ENCODE measurements at regions not wholly inside any gene's neighbourhood (a gene's known extent, or its start where the extent isn't known, plus 50 kb on each side); places are given as distances from the start of the nearest gene placed in this dataset.
"Not testable (repeated sequence)": the region's sequence is repeated elsewhere in the genome, so short reads cannot be mapped to it uniquely, and the experiment has no call there.

DNA sequence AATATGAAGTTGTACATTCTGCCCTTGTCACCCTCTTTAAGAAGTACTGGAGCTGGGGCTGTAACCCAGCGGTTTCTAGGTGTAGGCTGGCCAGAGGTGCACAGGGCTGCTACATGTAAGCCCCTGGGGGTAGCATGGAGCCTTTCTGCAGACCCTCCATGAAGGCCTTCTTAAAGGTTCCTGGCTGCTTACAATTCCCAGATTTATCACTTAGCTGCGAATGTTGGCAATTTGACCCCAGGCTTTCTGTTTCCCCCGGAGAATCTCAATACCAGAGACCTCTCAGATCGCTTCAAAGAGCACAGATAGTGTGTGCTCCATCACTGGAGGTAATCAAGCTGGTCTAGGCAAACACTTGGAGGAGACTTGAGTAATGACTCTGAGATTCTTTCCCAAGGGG is 309.4 kb downstream of the CBLN1 start:
- no peak for DNase-seq

DNA sequence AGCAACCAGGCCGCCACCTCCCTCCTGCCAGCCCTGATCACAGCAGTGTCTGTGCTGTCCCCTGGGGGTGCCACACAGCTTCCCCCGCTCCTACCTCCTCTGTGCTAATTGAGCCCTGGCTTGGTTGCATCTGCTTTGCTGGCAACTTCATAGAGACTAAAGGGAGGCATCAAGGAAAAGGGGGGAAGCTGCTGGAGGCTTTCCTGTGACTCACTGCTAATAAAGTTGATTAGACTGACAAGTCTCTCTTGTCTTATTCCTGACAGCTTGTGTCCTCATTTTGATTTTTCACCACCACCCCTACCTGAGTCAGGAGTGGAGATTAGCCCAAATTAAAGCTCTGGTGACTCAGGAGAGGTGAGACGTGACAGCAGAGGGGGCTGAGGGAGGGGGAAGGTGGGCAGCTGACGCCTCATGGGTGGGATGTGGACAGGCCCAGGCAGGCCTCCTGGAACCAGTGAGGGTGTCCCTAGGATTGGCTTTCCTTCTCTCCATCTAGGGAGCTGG is 310.0 kb downstream of the CBLN1 start:
- no peak for DNase-seq

DNA sequence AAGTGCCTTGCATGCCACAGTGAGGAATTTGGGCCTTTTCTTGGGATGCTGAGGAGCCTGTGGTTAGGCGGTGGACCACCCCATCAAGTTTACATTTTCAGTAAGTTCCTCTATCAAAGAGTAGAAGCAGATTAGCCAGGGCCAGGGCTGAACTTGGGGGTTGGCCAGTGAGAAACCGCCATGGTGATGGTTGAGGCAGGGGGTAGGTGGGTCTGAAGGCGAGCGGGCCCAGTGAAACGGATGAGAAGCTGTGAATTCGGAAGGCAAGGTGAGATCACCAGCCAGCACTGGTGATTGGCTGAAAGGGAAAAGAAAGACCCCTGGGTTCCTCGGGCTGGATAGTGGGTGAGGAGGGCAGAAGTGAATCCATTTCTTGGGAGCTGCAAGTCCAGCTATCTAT is 311.4 kb downstream of the CBLN1 start:
- no peak for DNase-seq

DNA sequence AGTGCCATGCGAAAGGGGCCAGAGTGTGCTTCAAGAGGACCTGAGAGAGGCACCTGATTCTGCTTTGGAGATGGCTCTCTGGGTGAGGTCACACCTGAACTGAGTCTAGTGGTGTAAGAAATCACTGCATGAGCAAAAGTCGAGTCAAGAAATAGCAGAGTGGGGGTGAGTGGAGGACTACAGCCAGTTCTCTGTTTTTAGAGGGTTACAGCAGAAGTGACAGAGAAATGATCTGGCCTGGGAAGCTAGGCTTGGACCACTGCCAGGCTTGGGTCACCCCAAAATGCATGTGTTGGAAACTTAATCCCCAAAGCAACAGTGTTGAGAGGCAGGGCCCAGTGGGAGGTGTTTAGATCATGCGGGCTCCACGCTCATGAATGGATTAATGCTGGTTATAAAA is 312.0 kb downstream of the CBLN1 start:
- no peak for DNase-seq

DNA sequence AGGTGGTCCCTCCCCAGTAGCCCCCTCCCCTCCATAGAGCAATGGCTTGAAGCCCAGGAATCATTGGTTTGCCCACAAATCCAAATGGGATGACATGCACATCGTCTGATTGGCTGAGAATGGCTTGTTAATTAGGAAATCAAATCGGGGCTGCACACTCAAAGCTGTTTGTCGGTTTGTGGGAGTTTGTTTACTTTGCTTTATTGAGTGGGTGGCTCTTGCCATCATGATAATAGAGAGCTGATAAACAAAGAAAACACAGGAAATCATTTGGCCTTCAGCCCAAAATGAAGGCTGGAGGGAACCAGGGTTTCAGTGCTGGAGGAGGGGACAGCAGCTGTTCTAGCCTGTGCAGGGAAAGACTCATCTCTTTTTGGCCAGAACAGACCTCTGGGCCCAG is 316.3 kb downstream of the CBLN1 start:
- no peak for DNase-seq

DNA sequence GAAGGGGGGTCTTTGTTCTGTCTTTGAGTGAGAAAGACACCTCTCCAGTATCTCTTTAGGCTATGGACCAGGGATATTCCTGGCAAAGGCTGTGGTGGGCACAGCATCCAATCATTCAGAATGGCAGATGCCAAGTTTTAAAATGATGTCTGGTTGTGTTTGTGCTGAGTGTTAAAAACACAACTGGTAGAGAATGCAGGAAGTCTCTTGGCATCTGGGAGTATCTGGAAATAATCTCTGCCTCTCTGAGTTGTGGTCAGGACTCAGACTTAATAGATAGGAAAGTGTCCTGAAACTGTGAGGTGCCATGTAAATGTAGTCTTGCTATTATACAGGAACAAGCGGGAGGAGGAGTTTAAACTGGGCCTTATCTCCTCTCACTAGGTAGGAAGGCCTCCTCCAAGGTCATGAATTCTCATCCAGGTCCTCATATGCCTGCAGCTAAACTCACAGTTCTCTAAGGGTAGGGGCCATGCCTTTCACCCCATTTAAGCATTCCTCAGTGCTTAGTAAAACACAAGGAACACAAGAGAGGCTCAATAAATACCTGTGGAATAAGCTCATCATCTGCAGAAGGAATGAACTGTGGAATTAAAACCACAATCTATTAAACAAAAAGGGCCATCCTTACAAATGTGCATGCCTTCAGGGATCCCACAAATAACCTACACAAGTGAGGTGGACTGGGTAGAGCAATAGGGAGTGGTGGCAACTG is 317.6 kb downstream of the CBLN1 start:
- no peak for DNase-seq

DNA sequence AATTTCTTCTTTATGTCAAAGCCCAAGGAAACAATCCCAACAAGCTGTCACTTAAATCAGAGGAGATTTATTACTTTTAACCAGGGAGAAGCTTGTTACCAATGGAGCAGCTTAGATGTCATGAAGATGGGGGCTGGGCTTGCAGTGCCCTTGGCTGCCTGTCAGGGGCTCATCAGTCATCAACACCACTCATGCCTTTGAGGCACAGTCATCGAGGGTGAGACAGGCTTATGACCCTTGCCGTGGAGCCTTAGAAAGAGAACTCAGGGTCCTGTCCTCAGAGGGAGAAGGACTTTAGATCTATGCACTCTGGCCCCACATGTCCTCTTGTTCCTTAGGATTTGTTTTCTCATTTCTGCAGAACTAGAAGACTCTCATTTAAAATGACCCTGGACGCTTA is 318.3 kb downstream of the CBLN1 start:
- no peak for DNase-seq

DNA sequence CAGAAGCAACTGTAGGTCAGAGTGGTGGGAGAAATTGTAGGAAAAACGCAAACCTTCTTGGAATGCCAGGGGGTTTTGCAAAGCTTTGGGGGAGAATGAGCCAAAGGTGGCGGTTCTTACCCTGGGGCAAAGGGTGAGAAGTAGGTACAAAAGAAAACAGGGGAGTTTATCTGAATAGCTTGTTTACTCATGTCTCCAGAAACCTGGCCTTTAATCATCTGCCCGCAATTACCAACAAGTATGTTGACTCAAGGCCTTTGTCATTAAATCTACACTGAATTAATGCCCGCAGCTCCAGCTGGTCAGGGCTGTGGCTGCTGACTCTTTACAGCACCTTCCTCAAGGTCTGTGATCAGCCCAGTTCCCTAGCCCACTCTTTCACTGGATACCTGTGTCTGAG is 320.1 kb downstream of the CBLN1 start:
- DNase-seq: no peak

DNA sequence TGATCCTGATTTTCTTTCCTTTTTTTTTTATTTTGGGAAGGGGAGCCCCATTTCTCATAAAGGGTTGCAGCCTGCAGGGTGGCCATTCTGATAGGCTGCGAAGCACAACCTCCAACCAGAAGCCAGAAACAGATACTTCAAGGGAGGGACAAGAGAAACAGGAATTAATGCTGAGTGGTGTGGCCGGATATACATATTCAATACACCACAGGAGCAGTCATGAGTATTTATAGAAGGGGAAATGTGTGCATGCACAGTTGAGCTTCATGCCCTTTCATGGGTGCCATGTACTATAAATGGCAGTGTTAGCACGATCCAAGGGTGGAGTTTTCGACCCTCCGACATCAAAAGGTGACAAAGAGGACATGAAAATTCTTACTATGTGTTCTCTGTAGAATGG is 320.8 kb downstream of the CBLN1 start:
- no peak for DNase-seq

DNA sequence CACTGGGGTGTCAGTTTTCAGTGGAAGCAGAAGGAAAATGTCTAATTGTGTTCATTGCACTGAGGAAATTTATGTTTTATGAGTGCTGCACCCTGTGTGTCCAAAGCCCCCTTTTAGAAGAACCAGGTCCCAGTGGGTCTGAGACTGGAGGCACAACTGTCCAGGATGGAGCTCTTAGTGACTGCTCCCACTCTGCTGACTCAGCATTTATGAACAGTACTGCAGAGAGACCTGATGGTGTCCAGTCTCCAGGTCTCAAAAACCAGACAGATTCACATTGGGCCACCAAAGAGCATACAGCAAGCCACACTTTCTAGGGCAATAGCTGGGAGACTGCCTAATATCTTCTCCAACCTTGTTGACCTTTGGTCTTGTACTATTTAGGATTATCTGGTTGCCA is 321.9 kb downstream of the CBLN1 start:
- DNase-seq: no peak

DNA sequence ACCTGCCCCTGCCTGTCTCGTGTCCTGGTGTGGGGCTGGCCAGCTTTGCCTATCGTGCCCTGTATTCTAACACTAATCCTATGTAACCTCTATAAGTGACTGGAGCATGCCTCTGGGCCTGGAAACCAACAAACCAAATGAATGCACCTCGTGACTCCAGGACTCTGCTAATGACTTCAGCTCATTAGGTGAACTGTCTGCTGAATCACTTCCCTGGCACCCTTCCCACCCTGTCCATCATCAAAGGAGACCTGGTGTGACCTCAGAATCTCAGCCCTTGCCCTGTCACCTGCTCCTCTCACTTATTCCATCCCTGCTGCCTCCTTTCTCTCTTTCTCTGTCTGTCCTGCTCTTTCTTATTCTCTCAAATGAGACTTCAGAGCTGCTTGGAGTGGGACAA is 322.4 kb downstream of the CBLN1 start:
- DNase-seq: no peak

DNA sequence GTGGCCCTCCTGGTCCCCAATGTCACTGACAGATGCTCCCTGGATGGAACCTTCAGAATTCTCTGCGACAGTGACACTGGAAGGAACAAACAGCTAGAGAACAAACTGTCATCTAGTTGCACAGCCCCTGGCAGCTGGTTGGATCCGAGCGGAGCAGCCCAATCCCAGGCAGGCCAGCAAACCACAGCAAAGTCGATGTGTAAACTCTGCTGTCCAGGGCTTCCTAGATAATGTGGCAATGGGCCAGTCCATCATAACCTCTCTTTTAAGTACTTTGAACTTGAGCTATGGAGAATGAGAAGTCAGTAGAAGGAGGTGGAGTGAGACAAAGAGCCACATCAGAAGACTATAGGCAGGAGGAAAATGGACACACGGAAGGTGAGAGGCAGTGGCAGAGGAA is 323.0 kb downstream of the CBLN1 start:
- no peak for DNase-seq

DNA sequence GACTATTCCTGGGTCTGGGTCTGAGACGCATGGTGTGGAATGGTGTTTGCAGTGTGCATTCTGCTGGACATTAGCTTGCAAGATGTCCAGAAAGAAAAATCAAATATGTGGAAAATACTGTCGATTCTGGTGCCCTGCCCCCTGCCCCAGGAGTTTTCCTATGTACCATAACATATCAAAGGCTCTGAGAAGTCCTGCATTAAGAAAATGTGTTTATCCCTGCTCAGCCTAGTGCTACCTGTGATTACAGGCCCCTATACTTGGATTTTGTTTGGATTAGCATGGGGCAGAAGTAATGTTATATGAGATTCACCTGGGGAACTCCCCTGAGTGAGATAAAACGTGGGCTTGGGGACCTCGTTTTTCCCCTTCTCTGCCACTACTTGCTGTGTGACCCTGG is 325.0 kb downstream of the CBLN1 start:
- DNase-seq: no peak

DNA sequence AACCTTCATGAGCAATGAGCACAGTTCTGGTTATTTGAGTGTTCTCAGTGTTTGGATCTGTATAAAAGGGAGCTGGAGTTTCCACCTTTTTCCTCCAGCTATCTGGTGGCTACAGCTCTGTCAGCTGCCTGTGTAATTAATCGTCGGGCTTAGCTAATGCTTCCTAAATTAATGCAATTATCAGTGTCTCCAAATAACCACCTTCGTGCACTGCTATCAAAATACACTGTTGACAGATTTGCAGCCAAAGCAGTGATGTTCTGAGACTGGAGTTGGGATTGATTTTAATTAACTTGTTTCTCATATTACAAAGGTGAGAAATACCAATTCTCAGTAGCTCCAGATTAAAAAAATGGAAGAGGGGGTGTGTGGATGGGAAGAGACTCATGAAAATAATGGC is 325.8 kb downstream of the CBLN1 start:
- DNase-seq: no peak

DNA sequence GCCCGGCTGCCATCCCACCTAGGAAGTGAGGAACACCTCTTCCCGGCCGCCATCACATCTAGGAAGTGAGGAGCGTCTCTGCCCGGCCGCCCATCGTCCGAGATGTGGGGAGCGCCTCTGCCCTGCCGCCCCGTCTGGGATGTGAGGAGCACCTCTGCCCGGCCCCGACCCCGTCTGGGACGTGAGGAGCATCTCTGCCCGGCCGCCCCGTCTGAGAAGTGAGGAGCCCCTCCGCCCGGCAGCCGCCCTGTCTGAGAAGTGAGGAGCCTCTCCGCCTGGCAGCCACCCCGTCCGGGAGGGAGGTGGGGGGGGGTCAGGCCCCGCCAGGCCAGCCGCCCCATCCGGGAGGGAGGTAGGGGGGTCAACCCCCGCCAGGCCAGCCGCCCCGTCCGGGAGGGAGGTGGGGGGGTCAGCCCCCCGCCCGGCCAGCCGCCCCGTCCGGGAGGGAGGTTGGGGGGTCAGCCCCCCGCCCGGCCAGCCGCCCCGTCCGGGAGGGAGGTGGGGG is 330.0 kb downstream of the CBLN1 start:
- DNase-seq: not testable (repeated sequence)

DNA sequence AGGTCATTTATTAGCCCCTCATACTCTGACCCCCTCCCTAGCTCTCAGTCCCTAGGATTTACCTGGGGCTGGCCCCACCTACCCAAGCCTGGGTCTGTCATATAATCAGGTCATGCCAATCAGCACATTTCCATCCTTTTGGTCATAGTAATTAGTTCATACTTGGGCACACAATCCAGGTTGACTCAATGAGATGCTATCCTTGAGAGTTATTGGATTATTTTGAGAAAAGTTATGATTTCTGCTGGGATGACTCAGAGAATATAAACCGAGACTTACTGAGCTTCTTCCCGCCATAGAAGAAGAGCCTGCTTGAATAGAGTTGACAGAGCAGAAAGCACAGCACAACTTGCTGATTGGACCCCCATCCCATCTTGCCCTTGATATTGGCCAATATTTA is 331.5 kb downstream of the CBLN1 start:
- no peak for DNase-seq

DNA sequence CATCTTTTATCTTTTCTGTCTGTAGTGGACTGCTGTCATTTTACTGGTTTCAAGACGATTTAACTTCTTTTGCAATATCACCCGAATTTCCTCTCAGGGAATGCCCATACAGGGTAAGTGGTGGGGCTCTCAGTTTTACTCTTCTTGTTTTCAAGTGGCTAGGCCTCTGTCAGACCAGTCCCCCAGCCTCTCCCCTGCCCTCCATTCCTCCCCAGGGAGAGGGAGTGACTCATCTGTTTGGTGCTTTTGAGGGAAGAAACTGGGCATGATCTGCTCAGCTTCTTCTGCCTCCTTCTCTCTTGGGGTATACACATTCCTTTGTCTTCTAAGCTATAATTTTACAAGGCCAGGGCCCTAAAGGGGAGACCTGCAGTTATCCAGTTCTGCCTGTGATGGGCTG is 332.0 kb downstream of the CBLN1 start:
- no peak for DNase-seq

DNA sequence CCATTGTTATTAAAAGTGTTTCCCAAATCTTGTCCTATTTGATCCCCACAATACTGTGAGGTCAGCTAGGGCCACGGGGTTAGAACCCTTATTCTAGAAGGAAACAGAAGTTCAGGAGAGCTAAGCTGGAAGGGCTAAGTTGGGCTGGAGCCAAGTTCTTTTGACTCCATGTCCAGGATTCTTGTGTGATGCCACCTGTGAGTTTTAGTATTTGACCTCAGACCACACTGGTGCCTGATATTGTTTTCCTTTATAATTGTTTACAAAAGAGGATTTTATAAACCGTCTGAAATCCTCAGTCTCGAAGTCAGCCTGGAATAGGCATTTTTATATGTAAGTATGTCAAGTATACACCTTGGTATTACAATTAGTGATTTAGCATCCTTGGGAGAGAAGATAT is 332.7 kb downstream of the CBLN1 start:
- no peak for DNase-seq

DNA sequence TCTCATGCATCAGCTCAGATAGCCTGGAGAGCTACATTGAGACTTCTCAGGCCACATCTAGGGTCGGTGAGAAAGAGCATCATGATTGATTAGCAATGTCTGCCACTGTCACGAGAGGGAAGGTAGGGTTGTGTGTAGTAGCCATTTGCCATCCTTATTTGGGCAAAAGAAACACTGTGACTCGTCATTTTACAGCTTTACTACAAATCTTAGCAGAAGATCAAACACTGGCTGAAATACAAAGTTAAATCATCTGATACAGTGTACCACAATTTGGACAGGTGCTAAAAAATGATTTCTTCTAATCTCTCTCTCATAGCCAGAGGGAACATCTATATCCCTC is 334.3 kb downstream of the CBLN1 start:
- no peak for DNase-seq

DNA sequence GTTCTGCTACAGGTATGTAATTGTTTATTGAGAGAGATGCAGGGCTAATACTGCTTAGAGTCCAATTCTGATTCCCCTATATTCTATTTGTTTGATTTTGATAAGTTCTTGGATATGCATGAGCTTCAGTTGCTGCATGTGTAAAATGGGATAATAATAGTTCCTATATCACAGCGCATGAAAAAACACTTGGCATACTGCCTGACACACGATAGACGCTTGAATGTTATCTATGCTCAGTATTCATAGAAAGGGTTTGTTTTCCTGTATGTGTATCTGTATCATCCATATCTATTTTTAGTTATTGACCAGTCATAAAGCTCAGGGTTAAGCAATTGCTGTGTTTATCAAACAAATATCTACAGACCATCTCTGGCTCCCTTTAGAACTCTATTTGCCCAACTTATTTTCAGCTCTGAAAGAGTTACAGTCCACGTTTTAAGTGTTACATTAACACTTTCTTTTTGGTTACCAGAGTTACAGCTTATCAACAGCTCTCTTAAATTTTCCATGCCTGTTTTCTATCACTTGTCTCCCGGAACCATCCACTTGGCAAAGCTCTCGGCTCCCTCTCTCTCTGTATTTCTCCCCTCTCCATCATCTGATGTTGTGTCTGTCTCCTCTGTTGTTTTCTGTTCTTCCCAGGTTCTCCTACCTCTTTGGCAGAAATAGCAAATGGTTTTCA is 334.8 kb downstream of the CBLN1 start:
- no peak for DNase-seq

DNA sequence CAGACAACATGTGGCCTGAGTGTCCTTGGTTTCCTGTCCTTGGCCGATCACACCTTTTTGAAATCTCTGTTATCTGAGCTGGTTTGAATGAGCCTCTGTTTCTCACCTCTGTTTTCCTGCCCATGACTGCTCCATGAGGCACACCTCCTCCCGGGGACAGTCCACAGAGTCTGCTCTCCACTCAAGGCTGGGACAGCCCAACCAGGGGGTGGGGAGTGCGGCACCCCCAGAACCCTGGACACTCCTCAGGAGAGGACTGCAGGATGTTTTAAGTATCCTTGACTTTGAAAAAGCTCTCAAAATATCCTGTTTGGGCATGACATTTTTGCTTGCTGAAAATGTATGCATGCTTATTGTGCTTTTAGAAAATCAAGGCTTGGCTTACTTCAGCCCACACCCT is 333.0 kb upstream of the N4BP1 start:
- no peak for DNase-seq

DNA sequence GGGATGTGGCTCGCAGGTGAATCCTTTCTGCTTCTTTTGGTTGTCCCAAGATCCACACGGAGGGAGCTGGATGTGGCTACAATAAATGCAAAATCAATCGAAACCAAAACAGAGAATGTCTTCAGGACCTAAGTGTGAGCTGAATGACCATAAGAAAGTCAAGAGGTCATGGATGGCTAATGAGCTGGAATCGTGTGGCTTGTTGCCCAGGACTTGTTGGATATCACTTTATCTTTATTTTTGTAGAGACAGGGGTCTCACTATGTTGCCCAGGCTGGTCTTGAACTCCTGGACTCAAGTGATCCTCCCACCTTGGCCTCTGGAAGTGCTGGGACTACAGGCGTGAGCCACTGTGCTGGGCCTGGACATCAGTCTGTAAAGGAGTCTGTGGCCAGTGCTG is 326.8 kb upstream of the N4BP1 start:
- no peak for DNase-seq

DNA sequence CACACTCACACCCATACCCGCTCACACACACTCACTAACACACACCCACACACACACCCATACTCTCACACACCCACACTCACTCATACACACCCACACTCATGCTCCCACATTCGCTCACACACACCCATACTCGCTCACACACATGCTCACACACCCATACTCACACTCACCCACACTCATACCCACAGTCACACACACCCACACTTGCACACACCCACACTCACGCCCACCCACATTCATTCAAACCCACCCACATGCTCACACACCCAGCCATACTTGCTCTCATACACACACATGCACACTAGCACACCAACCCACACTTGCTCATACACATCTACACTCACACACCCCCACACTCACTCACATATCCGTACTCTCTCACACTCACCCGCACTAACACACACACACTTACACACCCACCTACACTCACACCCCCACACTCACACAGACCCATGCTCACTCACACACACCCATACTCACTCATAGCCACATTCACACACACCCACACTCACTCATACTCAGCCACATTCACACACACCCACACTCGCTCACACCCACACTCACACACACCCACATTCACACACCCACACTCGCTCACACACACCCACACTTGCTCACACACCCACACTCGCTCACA is 322.4 kb upstream of the N4BP1 start:
- no peak for DNase-seq

DNA sequence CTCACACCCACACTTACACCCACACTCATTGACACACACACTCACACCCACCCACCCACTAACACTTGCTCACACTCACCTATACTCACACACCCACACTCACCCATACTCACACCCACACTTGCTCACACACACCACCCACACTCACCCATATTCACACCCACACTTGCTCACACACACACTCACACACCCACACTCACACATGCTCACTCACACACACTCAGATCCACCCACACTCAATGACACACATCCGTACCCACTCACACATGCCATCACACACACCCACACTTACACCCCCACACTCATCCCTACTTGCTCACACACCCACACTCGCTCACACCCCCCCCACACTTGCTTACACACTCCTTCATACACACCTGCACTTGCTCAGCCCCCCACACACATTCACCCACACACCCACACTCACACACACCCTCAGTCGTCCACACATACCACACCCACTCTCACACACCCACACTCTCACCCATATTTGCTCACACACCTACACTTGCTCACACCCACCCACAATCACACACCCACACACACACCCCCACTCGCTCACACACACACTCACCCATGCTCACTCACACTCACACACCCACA is 321.1 kb upstream of the N4BP1 start:
- no peak for DNase-seq
